ENCODE measurements at regions not wholly inside any gene's neighbourhood (a gene's known extent, or its start where the extent isn't known, plus 50 kb on each side); places are given as distances from the start of the nearest gene placed in this dataset.

- H3K4me1 ChIP-seq (ENCODE audit: control insufficient read depth in 1 of 2, insufficient read depth in 2 of 2, low read length in 2 of 2): peaks cover 69 to 86% of the 10 kb centered on the region in 2 donors
- H3K9me3 ChIP-seq (replicated peaks in 1 of 2; ENCODE audit: control insufficient read depth in 1 of 2, insufficient read depth in 1 of 2, low read length in 2 of 2): no peaks in the 10 kb centered on the region
- no peak overlapping the region for H3K4me3 ChIP-seq (replicated peaks in 1 of 3; ENCODE audit: low read depth in 2 of 3, low read length in 3 of 3)
- Mint-ChIP-seq H3K27me3 (ENCODE audit: low read depth in 3 of 3) (no peaks in the 10 kb centered on the region), H3K9me3 (peaks cover 0 to 6% (median 2%) of the 10 kb centered on the region in 7 donors), H3K27ac (peak overlapping the region; percentile 98 to 100 (median 100)), H3K4me3 (peak overlapping the region; percentile 61 to 87), H3K36me3 (no peaks in the 10 kb centered on the region), H3K4me1 (peaks cover 73% of the 10 kb centered on the region)
- no peaks in the 10 kb centered on the region for H3K79me2 ChIP-seq (ENCODE audit: insufficient read depth, low read length)
- no peak for TF ChIP-seq CTCF (IDR thresholded peaks at IDR 0.05)
- H4K20me1 ChIP-seq (ENCODE audit: insufficient read depth, low read length): no peaks in the 10 kb centered on the region
- intact Hi-C loops (cut with micrococcal nuclease): loop anchor here in 1 of 2 donors (5.0 kb wide), 2 partner anchors 81 to 96 kb away; partner anchors contain the start of gene CCR1
- H3K9ac ChIP-seq (ENCODE audit: insufficient read depth, low read length, poor library complexity, severe bottlenecking): peak overlapping the region; percentile 72
- H3K4me2 ChIP-seq (replicated peaks; ENCODE audit: extremely low read depth, low read length, poor library complexity, severe bottlenecking): peak overlapping the region; percentile 39
- H3K36me3 ChIP-seq (replicated peaks in 1 of 2; ENCODE audit: control insufficient read depth in 1 of 2, insufficient read depth in 2 of 2, low read length in 2 of 2): no peaks in the 10 kb centered on the region
- DNase-seq: peak; percentile 97 to 100 (median 99)
- H3K27ac ChIP-seq (ENCODE audit: low read depth in 1 of 2, low read length in 2 of 2): peak overlapping the region; percentile 91 to 99
- 0% methylated on average over 2 of the region's 9 CpGs for WGBS (ENCODE audit: insufficient coverage)
- H2AFZ ChIP-seq (ENCODE audit: insufficient read depth, low read depth, low read length, poor library complexity, severe bottlenecking): no peak overlapping the region
- H3K27me3 ChIP-seq (ENCODE audit: control insufficient read depth in 2 of 2, insufficient read depth in 2 of 2, low read length in 2 of 2): no peaks in the 10 kb centered on the region
These were observed 83.6 kb upstream of the XCR1 start for GRCh38 chr3:46110701-46111493.

GRCh38 chr3:46107682-46108081 lies 80.4 kb upstream of the XCR1 start:
- no peaks in the 10 kb centered on the region for H3K27me3 ChIP-seq (ENCODE audit: control insufficient read depth in 2 of 2, insufficient read depth in 2 of 2, low read length in 2 of 2)
- H3K36me3 Mint-ChIP-seq: no peaks in the 10 kb centered on the region
- H3K9me3 Mint-ChIP-seq: peaks cover 0 to 6% (median 2%) of the 10 kb centered on the region in 7 donors
- H3K4me3 ChIP-seq (replicated peaks in 1 of 3; ENCODE audit: low read depth in 2 of 3, low read length in 3 of 3): no peak overlapping the region
- H3K27ac Mint-ChIP-seq: peak overlapping the region in 3 of 7 donors; percentile 99 to 100 (median 99)
- WGBS (ENCODE audit: insufficient coverage): 56% methylated on average over 2 of the region's 4 CpGs
- DNase-seq: no peak
- peak overlapping the region in 1 of 2 donors; percentile 99 for H3K27ac ChIP-seq (ENCODE audit: low read depth in 1 of 2, low read length in 2 of 2)
- no peaks in the 10 kb centered on the region for H3K27me3 Mint-ChIP-seq (ENCODE audit: low read depth in 3 of 3)
- TF ChIP-seq CTCF (IDR thresholded peaks at IDR 0.05): no peak
- H2AFZ ChIP-seq (ENCODE audit: insufficient read depth, low read depth, low read length, poor library complexity, severe bottlenecking): no peak overlapping the region
- intact Hi-C loops (cut with micrococcal nuclease): no loop called here
- H3K4me1 Mint-ChIP-seq: peaks cover 74% of the 10 kb centered on the region
- H3K9me3 ChIP-seq (replicated peaks in 1 of 2; ENCODE audit: control insufficient read depth in 1 of 2, insufficient read depth in 1 of 2, low read length in 2 of 2): no peaks in the 10 kb centered on the region
- no peaks in the 10 kb centered on the region for H3K36me3 ChIP-seq (replicated peaks in 1 of 2; ENCODE audit: control insufficient read depth in 1 of 2, insufficient read depth in 2 of 2, low read length in 2 of 2)
- H3K4me2 ChIP-seq (replicated peaks; ENCODE audit: extremely low read depth, low read length, poor library complexity, severe bottlenecking): no peak overlapping the region
- no peaks in the 10 kb centered on the region for H4K20me1 ChIP-seq (ENCODE audit: insufficient read depth, low read length)
- no peaks in the 10 kb centered on the region for H3K79me2 ChIP-seq (ENCODE audit: insufficient read depth, low read length)
- no peak overlapping the region for H3K9ac ChIP-seq (ENCODE audit: insufficient read depth, low read length, poor library complexity, severe bottlenecking)
- no peak overlapping the region for H3K4me3 Mint-ChIP-seq
- H3K4me1 ChIP-seq (ENCODE audit: control insufficient read depth in 1 of 2, insufficient read depth in 2 of 2, low read length in 2 of 2): peaks cover 68 to 82% of the 10 kb centered on the region in 2 donors

Data from CD14-positive monocyte (primary cell).